ENCODE measurements at regions not wholly inside any gene's neighbourhood (a gene's known extent, or its start where the extent isn't known, plus 50 kb on each side); places are given as distances from the start of the nearest gene placed in this dataset.

GRCh38 chr16:64094992-64095634 lies 1026.8 kb downstream of the CDH11 start:
- H3K27me3 ChIP-seq (ENCODE audit: insufficient read depth, poor library complexity, severe bottlenecking): no peaks in the 10 kb centered on the region
- TF ChIP-seq POLR2AphosphoS5 (IDR thresholded peaks at IDR 0.05; ENCODE audit: low read depth): no peak
- no peak for TF ChIP-seq CTCF (IDR thresholded peaks at IDR 0.05; ENCODE audit: insufficient read depth, low read length)
- no peak for TF ChIP-seq REST (IDR thresholded peaks at IDR 0.05; ENCODE audit: insufficient replicate concordance, low read depth)
- no peak for TF ChIP-seq SPI1 (IDR thresholded peaks at IDR 0.05; ENCODE audit: borderline replicate concordance, low read depth)
- TF ChIP-seq GABPA (IDR thresholded peaks at IDR 0.05; ENCODE audit: low read depth): no peak
- DNase-seq (ENCODE audit: low read depth in 1 of 2, low spot score in 1 of 2): no peak
- no peak overlapping the region for H3K27ac ChIP-seq (replicated peaks)
- no peak overlapping the region for H3K4me3 ChIP-seq (replicated peaks; ENCODE audit: insufficient read depth, low read length)

- no peak for TF ChIP-seq CTCF (IDR thresholded peaks at IDR 0.05; ENCODE audit: insufficient read depth, low read length)
- no peak for TF ChIP-seq SPI1 (IDR thresholded peaks at IDR 0.05; ENCODE audit: borderline replicate concordance, low read depth)
- no peak for TF ChIP-seq REST (IDR thresholded peaks at IDR 0.05; ENCODE audit: insufficient replicate concordance, low read depth)
- no peak for TF ChIP-seq GABPA (IDR thresholded peaks at IDR 0.05; ENCODE audit: low read depth)
- no peak for TF ChIP-seq POLR2AphosphoS5 (IDR thresholded peaks at IDR 0.05; ENCODE audit: low read depth)
- no peak overlapping the region for H3K27ac ChIP-seq (replicated peaks)
- H3K4me3 ChIP-seq (replicated peaks; ENCODE audit: insufficient read depth, low read length): no peak overlapping the region
- H3K27me3 ChIP-seq (ENCODE audit: insufficient read depth, poor library complexity, severe bottlenecking): no peaks in the 10 kb centered on the region
- DNase-seq (ENCODE audit: low read depth in 1 of 2, low spot score in 1 of 2): no peak
Measured at GRCh38 chr16:64094181-64094965, 1027.5 kb downstream of the CDH11 start.

- Histone ChIP-seq H3K27me3 (ENCODE audit: insufficient read depth, poor library complexity, severe bottlenecking) (no peaks in the 10 kb centered on the region), H3K4me3 (replicated peaks; ENCODE audit: insufficient read depth, low read length) (no peak overlapping the region), H3K27ac (replicated peaks) (no peak overlapping the region)
- no peak for DNase-seq (ENCODE audit: low read depth in 1 of 2, low spot score in 1 of 2)
- TF ChIP-seq REST (IDR thresholded peaks at IDR 0.05; ENCODE audit: insufficient replicate concordance, low read depth) (no peak), SPI1 (IDR thresholded peaks at IDR 0.05; ENCODE audit: borderline replicate concordance, low read depth) (no peak), GABPA (IDR thresholded peaks at IDR 0.05; ENCODE audit: low read depth) (no peak), CTCF (IDR thresholded peaks at IDR 0.05; ENCODE audit: insufficient read depth, low read length) (no peak), POLR2AphosphoS5 (IDR thresholded peaks at IDR 0.05; ENCODE audit: low read depth) (no peak)
Measured at GRCh38 chr16:64092271-64092670, 1029.6 kb downstream of the CDH11 start.

Measured in HL-60 (cell line).